ENCODE measurements at regions not wholly inside any gene's neighbourhood (a gene's known extent, or its start where the extent isn't known, plus 50 kb on each side); places are given as distances from the start of the nearest gene placed in this dataset.

DNA sequence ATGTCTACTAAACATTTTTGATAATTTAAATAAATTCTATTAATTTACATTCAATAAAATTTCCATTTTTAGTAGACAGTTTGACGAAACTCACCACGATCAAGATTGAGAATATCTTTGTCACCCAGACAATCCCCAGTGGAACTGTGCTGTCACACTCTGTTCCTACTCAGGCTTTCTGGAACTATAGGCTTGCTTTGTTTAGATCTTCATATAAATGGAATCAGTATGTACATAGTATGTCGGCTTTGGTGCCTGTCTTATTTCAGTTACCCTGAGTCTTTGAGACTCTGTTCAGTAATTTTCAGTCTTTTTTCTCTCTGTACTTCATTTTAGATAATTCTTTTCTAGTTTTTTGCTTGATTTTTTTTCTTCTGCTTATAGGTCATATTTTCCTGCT lies 163.5 kb upstream of the EMCN start:
- TF ChIP-seq, protein P1, sequence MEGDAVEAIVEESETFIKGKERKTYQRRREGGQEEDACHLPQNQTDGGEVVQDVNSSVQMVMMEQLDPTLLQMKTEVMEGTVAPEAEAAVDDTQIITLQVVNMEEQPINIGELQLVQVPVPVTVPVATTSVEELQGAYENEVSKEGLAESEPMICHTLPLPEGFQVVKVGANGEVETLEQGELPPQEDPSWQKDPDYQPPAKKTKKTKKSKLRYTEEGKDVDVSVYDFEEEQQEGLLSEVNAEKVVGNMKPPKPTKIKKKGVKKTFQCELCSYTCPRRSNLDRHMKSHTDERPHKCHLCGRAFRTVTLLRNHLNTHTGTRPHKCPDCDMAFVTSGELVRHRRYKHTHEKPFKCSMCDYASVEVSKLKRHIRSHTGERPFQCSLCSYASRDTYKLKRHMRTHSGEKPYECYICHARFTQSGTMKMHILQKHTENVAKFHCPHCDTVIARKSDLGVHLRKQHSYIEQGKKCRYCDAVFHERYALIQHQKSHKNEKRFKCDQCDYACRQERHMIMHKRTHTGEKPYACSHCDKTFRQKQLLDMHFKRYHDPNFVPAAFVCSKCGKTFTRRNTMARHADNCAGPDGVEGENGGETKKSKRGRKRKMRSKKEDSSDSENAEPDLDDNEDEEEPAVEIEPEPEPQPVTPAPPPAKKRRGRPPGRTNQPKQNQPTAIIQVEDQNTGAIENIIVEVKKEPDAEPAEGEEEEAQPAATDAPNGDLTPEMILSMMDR (IDR thresholded peaks at IDR 0.05): no peak
- TF ChIP-seq POLR2AphosphoS5 (IDR thresholded peaks at IDR 0.05): no peak

Measured in esophagus muscularis mucosa (tissue), 3 donors.